Fibroblast of peridontal ligament (primary cell): ENCODE measurements at regions not wholly inside any gene's neighbourhood (a gene's known extent, or its start where the extent isn't known, plus 50 kb on each side); places are given as distances from the start of the nearest gene placed in this dataset.
"Not testable (repeated sequence)": the region's sequence is repeated elsewhere in the genome, so short reads cannot be mapped to it uniquely, and the experiment has no call there.

Source experiments
- DNase-seq: peaks from one replicate; pipeline ENCODE4 v3.0.0-alpha.2; 2010; ENCODE audit errors: extremely low read depth

GRCh38 chr1:65062339-65062738 is 85.7 kb upstream of the AK4 start:
- DNase-seq = no peak

DNA sequence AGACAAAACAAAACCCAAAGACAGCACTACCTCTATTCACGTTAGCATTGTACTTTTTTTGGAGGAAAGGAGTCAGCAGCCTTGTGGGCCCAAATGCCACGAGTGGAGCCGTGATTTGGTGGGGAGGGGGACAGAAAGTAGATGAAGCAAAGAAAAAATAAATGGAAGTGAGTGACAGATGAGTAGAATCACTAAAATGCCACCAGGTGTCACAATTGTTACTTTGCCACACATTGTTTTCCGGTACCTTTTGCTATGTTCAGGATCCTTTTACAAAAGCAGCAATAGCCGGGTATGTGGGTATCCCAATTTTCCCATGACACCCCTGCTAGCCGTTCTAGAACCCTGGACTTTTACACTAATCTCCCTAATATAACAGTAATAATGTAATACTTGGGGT is 85.0 kb upstream of the AK4 start:
- DNase-seq = no peak

GRCh38 chr1:65064981-65065380 is 83.0 kb upstream of the AK4 start:
- no peak for DNase-seq

- no peak for DNase-seq
Observed at GRCh38 chr1:65065524-65066418, 82.2 kb upstream of the AK4 start.

GRCh38 chr1:65066419-65066765 is 81.6 kb upstream of the AK4 start:
- DNase-seq = peak; percentile 9

- DNase-seq = peak; percentile 77
Observed at GRCh38 chr1:65066766-65067490, 81.1 kb upstream of the AK4 start.

DNA sequence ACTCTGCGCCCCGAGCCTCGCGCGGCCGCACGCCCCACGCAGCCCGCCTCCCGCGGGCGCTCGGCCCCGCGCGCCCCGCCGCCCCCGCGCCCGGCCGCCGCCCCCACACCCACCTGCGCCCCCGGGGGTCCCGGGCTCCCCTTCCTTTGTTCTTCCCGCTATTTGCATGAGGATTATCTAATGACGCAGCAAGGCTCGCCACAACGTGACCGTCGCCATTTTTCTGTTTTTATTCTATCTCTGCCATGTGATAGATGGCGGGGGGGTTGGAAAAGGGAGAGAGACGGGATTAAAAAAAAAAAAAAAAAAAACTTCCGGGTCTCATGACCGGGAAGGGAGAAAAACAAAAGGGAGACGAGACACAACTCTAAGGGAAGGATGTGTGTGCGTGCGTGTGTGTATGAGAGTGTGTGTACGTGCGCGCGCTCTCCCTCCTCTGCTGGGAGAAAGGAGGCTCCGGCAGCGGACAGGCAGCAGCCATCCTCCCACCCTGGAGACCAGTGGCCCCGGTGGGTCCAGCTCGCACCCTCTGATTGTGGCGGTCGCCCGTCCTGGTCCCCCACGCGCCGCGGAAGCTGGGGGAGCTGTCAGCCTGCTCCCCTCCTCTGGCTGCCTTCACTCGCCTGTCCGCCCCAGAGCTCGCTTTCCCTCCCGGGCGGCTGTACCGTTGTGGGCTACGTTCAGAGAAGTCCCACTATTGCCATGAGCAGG is 80.4 kb upstream of the AK4 start:
- peak; percentile 82 for DNase-seq

DNA sequence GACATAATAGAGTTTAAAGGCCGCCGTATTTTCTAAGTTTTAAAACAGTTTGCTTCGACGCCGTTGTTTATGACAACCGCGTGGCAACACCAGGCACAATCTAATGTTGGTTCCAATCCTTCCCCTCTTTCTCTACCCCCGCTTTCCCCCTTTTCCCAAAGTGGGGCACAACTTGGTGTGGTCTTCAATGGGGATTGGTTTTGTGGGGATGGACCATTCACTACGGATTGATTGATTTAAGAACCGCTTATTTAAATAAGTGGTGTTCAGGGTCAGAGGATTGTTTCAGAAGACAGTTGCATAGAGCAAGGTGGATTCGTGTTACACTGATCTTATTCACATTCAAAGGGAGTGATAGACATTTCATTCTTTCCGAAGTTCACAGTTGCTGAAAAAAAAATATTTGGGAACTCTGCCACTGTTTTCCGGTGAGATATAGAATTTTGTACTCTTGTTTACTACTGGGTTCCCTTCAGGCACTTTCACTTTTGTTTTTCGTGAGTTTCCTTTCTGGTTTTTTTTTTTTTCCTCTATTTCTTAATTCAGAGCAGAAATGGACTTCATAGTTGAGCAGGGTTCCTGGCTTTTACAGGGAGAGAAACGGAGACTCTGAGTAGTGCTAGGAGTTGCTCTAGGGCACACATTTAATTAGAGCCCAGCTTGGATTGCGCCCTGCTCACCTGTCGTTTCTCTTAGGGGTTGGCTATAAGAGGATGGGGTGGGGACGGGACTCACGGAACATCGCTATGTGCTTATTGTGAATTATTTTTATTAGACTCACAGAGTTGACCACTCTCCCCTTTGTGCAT is 79.6 kb upstream of the AK4 start:
- peak; percentile 59 for DNase-seq

DNA sequence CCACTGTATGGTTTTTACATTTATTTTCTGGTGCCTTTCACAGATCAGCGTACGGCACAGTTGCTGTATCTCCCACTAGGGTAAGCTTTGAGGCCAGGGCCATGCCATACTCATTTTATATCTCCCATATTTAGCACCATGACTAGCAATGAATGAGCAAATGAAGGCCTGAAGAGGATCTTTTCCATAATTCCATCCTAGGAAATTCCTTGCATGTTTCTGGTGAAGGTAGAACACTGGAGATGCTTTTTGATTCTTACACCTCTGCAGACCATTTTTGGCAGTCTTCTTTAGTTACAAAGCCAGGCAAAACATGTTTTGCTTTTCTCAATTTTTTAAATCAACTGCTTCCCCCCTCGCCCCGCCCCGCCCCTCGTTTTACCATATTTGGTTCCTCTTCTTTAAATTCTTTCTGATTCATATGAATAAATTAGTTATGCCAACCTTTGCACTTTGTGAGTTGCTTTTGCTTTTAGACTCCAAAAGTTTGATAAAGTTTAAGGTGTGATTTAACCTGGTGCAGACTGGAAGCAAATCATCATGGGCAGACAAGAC is 78.9 kb upstream of the AK4 start:
- no peak for DNase-seq

- no peak for DNase-seq
Observed at GRCh38 chr1:65072845-65073244, 75.2 kb upstream of the AK4 start.

DNA sequence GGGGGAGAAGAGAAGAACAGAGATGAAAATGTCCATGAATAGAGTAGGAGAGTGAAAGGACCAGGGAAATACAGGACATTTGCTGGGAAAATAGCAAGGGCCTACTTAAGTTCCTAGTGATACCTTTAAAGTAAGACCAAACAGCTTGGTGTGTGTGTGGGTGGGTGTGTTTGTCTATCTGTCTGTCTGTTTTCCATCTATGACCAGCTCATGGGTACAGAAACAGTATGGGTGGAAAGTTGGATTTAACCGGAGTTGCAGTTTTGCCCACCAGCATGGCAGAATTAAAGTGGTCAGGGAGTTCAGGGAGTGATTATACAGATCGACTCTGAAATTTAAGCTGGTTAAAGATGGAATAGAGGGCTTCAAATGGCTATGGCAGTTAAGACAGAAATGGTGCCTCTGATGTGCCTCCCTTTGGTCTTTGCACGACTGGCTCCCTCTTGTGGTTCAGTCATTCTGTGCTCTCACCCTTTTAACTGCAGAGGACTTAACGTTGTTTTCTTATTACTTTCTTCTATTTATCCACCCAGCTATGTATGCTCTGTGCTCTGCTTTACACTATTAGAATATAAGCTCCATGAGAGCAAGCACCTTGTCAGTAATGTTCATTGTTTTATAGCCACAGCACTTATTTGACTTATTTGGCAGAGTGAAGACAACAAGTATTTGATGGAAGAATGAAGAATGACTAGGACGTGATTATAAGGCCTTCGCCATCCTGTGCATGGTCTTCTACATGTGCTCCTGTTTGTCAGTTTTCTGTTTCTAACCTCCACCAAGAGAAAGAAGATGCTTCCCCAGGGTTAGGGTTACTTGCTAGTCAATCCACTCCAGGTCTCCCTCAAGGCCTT is 72.7 kb upstream of the AK4 start:
- peak; percentile 68 for DNase-seq

DNA sequence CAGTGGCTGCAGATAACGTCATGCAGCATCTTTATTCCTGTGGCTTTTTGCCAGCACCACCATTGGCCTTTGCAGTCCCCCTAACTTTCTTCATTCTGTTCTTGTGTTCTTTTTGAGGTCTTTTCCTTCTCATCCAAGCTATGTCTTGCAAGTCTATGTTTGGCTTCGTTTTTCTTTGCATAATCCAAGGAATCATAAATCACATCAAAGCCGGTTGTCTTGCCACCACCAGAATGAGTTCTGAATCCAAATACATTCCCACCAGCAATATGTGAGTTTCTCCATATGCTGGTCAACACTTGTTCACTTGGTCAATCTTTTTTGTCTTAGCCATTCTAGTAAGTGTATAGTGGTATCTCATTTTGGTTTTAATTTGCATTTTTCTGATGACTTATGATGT is 70.6 kb upstream of the AK4 start:
- no peak for DNase-seq

GRCh38 chr1:65079941-65080340 is 68.1 kb upstream of the AK4 start:
- peak; percentile 43 for DNase-seq

DNA sequence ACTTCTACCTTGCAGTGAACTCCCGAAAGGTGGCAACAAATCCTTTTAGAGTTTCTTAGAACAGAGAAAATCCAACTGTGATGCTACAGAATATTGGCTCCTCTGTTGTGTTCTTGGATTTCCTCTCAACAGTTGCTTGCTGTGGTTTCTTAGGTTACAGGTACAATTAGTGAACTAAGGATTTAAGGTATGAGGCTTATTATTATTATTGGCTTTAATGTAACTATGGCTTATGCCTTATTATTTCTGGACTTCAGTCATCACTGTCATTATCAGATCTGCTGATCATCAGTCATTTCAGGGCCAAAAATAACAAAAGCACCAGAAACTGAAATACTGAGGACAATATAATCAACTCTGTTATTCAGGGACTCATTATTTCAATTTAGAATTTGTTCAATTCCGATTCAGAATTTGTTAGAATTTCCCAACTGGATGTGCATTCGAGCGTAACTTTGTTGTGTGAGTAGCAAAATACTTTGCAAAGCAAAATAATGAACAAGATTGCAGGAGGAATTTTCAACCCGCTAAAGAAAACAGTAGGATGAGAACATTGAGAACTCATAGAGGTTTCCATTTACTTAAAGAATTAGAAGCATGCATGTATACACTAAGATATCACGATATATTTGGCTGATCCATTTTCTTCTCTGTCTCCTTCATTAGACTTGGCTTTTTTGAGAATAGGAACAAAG is 65.5 kb upstream of the AK4 start:
- peak; percentile 53 for DNase-seq

GRCh38 chr1:65083263-65083896 is 64.6 kb upstream of the AK4 start:
- peak; percentile 23 for DNase-seq

GRCh38 chr1:65084066-65084465 is 63.9 kb upstream of the AK4 start:
- DNase-seq = no peak

DNA sequence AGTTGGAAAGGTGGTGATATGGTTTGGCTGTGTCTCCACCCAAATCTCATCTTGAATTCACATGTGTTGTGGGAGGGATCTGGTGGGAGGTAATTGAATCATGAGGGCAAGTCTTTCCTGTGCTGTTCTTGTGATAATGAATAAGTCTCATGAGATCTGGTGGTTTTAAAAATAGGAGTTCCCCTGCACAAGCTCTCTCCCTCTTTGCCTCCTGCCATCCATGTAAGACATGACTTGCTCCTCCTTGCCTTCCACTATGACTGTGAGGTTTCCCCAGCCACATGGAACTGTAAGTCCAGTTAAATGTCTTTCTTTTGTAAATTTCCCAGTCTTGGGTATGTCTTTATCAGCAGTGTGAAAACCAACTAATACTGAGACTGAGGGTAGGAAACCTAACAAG is 60.5 kb upstream of the AK4 start:
- not testable (repeated sequence) for DNase-seq

DNA sequence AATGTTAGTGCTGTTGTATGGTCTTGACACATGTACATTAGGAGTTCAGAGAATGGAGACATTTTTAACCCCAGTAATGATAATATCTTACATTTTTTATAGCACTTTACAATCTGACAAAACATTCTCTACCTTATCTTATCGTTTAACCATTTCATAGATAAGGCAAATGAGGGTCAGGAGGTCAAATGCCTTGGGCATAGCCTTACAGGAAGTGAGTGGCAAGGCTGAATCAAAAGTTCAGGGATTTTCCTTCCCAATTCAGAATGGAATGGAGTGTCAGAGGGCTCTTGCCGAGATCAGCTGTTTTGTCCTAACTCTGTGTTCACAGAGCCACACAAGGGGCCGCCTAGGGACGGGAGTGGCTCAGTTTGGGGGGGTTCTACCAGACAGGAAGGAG is 57.6 kb upstream of the AK4 start:
- no peak for DNase-seq

DNA sequence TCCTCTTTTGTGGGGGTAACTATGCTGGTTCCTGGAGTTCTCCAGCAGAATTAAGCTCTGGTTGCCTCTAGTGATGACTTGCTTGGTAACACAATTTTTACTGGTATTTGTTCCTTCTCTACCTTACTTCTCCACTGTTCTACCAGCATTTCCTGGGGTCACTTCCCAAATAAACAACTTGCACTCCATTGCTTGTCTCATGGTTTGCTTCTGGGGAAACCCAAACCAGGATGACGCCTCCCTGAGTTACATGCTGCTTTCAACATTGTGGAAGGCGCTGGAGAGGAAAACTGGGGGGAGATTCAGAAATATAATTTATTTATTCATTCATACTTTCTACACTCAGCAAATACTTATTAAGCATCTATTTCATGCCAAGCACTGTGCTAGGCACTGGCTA is 55.3 kb upstream of the AK4 start:
- DNase-seq = no peak
